HEK293 (cell line): ENCODE measurements at regions not wholly inside any gene's neighbourhood (a gene's known extent, or its start where the extent isn't known, plus 50 kb on each side); places are given as distances from the start of the nearest gene placed in this dataset.
"Not testable (repeated sequence)": the region's sequence is repeated elsewhere in the genome, so short reads cannot be mapped to it uniquely, and the experiment has no call there.

Source experiments
- CTCF ChIA-PET: fragments of 350-600 bp; formaldehyde crosslinking; extraction: SDS; loops from one replicate; lab custom pipeline; 2021; ENCODE audit warnings: antibody characterized with exemption; lab: Yijun Ruan, JAX
- POLR2A ChIA-PET: fragments of 300-600 bp; formaldehyde crosslinking; extraction: SDS; loops from one replicate; lab custom pipeline; 2020; ENCODE audit warnings: antibody characterized with exemption, inconsistent platforms; lab: Yijun Ruan, JAX
- H3K27ac ChIP-seq: fragments of 200-500 bp; sonication (Bioruptor generic); 2 replicates; pipeline ENCODE4 v1.5.1; 2014; ENCODE audit warnings: low read depth, low read length, control low read depth, inconsistent platforms; ENCODE audit errors: extremely low read depth
- H3K36me3 ChIP-seq, 2 experiments: fragments of 200-500 bp in 1 of 2; sonication (Bioruptor generic) in 1 of 2; 1 replicate in 1 of 2; 2 replicates in 1 of 2; pipeline ENCODE4 v1.5.1; 2014 to 2017; ENCODE audit warnings: inconsistent platforms in 2 of 2, low read length in 2 of 2; ENCODE audit not compliant: control insufficient read depth in 2 of 2, insufficient read depth in 1 of 2
- H3K4me1 ChIP-seq: fragments of 200-500 bp; sonication (Bioruptor generic); 2 replicates; pipeline ENCODE4 v1.5.1; 2014; ENCODE audit warnings: mild to moderate bottlenecking, low read length, inconsistent platforms; ENCODE audit not compliant: control insufficient read depth, insufficient read depth
- H3K4me3 ChIP-seq: 2 replicates; pipeline ENCODE4 v1.5.1; 2011; ENCODE audit warnings: low read depth, mild to moderate bottlenecking, control low read depth, low read length, moderate library complexity
- H3K9me3 ChIP-seq: fragments of 200-500 bp; sonication (Bioruptor generic); 2 replicates; pipeline ENCODE4 v1.5.1; 2014; ENCODE audit warnings: low read depth, low read length, inconsistent platforms; ENCODE audit not compliant: control insufficient read depth, insufficient read depth
- BCL11B ChIP-seq: fragments of 450-650 bp; formaldehyde crosslinking; IDR thresholded peaks from 2 replicates; pipeline ENCODE4 v1.5.1; 2016; ENCODE audit warnings: low read depth, missing biosample characterization, missing genetic modification characterization
- KLF10 ChIP-seq: fragments of 450-650 bp; IDR thresholded peaks from 2 replicates; pipeline ENCODE4 v1.5.1; 2018; ENCODE audit warnings: missing biosample characterization, mild to moderate bottlenecking, missing genetic modification characterization
- SCRT2 ChIP-seq: fragments of 450-650 bp; formaldehyde crosslinking; IDR thresholded peaks from 2 replicates; pipeline ENCODE4 v1.5.1; 2016; ENCODE audit warnings: missing biosample characterization, missing genetic modification characterization
- ZFP37 ChIP-seq: fragments of 450-650 bp; formaldehyde crosslinking; IDR thresholded peaks from 2 replicates; pipeline ENCODE4 v1.5.1; 2016; ENCODE audit warnings: missing biosample characterization, missing genetic modification characterization
- ZNF175 ChIP-seq: fragments of 450-650 bp; formaldehyde crosslinking; IDR thresholded peaks from 2 replicates; pipeline ENCODE4 v1.5.1; 2016; ENCODE audit warnings: missing biosample characterization, missing genetic modification characterization
- ZNF302 ChIP-seq: fragments of 450-650 bp; formaldehyde crosslinking; IDR thresholded peaks from 2 replicates; pipeline ENCODE4 v1.5.1; 2016; ENCODE audit warnings: missing biosample characterization, missing genetic modification characterization, low read depth
- ZNF335 ChIP-seq: fragments of 450-650 bp; formaldehyde crosslinking; conservative IDR thresholded peaks from 2 replicates; pipeline ENCODE4 v1.5.1; 2016; ENCODE audit warnings: missing biosample characterization, missing genetic modification characterization
- ZNF529 ChIP-seq: fragments of 450-650 bp; formaldehyde crosslinking; IDR thresholded peaks from 2 replicates; pipeline ENCODE4 v1.5.1; 2017; ENCODE audit warnings: missing genetic modification characterization, missing biosample characterization; ENCODE audit not compliant: insufficient replicate concordance
- ZNF555 ChIP-seq: fragments of 450-650 bp; formaldehyde crosslinking; conservative IDR thresholded peaks from 2 replicates; pipeline ENCODE4 v1.5.1; 2017; ENCODE audit warnings: missing biosample characterization, mild to moderate bottlenecking, missing genetic modification characterization, inconsistent platforms
- ZNF596 ChIP-seq: fragments of 450-650 bp; IDR thresholded peaks from 2 replicates; pipeline ENCODE4 v1.5.0; 2018; ENCODE audit warnings: missing biosample characterization, mild to moderate bottlenecking, missing genetic modification characterization, moderate library complexity
- ZNF707 ChIP-seq: fragments of 450-650 bp; formaldehyde crosslinking; IDR thresholded peaks from 2 replicates; pipeline ENCODE4 v1.5.1; 2016; ENCODE audit warnings: missing biosample characterization, missing genetic modification characterization
- ZNF76 ChIP-seq: fragments of 450-650 bp; formaldehyde crosslinking; IDR thresholded peaks from 2 replicates; pipeline ENCODE4; 2016; ENCODE audit warnings: low read depth, missing biosample characterization, missing genetic modification characterization, borderline replicate concordance
- ZNF785 ChIP-seq: fragments of 450-650 bp; formaldehyde crosslinking; IDR thresholded peaks from 2 replicates; pipeline ENCODE4 v1.5.1; 2016; ENCODE audit warnings: missing biosample characterization, missing genetic modification characterization
- ZNF843 ChIP-seq: fragments of 450-650 bp; formaldehyde crosslinking; IDR thresholded peaks from 2 replicates; pipeline ENCODE4 v1.5.1; 2016; ENCODE audit warnings: missing biosample characterization, missing genetic modification characterization
- TF ChIP-seq, protein P1 (sequence below): fragments of 450-650 bp; formaldehyde crosslinking; conservative IDR thresholded peaks from 2 replicates; pipeline ENCODE4 v1.5.1; 2016; ENCODE audit warnings: low read depth, missing biosample characterization, missing genetic modification characterization
- TF ChIP-seq, protein P2 (sequence below): fragments of 450-650 bp; formaldehyde crosslinking; IDR thresholded peaks from 2 replicates; pipeline ENCODE4 v1.5.1; 2017; ENCODE audit warnings: missing biosample characterization, missing genetic modification characterization
- TF ChIP-seq, protein P3 (sequence below): fragments of 450-650 bp; formaldehyde crosslinking; IDR thresholded peaks from 2 replicates; pipeline ENCODE4 v1.5.1; 2016; ENCODE audit warnings: missing biosample characterization, missing genetic modification characterization

DNA sequence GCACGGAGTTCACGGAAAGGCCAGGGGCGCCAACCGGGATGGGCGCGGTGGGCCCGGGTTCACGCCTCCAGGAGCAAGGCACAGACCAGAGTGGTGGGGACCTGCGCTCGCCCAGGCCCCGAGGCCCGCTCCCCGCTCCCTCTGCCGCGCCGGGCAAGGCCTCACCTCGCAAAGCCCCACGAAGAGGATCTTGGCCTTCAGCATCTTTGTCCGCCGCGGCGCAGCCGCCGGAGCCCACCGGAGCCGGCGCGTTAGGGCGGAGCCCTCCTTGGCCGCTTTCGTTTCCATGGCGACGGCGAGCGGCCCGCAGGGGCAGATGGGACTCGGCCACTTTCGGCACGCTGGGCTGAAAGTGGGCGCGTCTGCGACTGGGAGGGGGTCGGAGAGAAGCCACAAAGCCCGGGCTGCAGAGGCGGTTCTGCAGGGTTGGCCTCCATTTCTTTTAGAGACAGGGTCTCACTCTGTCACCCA is 944.4 kb upstream of the ZNF722 start (continued):
- TF ChIP-seq ZNF555 (no peak), ZNF596 (tag by site-specific recombination) (no peak), SCRT2 (tag by site-specific recombination) (no peak), ZNF529 (tag by site-specific recombination) (no peak)

DNA sequence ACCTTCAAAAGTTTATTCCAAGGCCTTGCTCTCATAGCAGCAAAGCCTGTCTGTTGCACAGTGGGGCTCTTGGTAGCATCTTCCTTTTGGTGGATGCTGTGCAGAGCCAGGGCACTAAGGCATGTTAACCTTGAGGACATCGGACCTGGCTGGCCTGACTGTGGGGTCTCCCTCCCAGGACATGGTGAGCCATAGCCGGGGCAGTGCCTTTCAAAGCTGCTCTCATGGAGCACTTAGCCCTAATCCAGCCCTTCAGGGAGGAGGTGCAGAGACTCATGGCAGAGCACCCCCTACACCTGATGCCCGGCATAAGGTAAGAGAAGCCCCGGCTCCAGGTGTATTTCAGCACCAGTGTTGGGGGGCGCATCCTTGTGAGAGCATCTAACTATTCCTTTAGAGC is 941.4 kb upstream of the ZNF722 start:
- CTCF ChIA-PET = no interaction called here
- POLR2A ChIA-PET = no interaction called here
- TF ChIP-seq, protein P1, sequence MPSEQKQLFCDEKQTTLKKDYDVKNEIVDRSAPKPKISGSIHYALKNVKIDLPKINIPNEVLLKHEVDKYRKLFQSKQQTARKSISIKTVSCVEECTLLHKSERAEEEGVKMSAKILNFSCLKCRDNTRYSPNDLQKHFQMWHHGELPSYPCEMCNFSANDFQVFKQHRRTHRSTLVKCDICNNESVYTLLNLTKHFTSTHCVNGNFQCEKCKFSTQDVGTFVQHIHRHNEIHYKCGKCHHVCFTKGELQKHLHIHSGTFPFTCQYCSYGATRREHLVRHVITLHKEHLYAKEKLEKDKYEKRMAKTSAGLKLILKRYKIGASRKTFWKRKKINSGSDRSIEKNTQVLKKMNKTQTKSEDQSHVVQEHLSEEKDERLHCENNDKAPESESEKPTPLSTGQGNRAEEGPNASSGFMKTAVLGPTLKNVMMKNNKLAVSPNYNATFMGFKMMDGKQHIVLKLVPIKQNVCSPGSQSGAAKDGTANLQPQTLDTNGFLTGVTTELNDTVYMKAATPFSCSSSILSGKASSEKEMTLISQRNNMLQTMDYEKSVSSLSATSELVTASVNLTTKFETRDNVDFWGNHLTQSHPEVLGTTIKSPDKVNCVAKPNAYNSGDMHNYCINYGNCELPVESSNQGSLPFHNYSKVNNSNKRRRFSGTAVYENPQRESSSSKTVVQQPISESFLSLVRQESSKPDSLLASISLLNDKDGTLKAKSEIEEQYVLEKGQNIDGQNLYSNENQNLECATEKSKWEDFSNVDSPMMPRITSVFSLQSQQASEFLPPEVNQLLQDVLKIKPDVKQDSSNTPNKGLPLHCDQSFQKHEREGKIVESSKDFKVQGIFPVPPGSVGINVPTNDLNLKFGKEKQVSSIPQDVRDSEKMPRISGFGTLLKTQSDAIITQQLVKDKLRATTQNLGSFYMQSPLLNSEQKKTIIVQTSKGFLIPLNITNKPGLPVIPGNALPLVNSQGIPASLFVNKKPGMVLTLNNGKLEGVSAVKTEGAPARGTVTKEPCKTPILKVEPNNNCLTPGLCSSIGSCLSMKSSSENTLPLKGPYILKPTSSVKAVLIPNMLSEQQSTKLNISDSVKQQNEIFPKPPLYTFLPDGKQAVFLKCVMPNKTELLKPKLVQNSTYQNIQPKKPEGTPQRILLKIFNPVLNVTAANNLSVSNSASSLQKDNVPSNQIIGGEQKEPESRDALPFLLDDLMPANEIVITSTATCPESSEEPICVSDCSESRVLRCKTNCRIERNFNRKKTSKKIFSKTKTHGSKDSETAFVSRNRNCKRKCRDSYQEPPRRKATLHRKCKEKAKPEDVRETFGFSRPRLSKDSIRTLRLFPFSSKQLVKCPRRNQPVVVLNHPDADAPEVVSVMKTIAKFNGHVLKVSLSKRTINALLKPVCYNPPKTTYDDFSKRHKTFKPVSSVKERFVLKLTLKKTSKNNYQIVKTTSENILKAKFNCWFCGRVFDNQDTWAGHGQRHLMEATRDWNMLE = no peak
- TF ChIP-seq ZNF76 (tag by site-specific recombination) = no peak
- TF ChIP-seq, protein P2, sequence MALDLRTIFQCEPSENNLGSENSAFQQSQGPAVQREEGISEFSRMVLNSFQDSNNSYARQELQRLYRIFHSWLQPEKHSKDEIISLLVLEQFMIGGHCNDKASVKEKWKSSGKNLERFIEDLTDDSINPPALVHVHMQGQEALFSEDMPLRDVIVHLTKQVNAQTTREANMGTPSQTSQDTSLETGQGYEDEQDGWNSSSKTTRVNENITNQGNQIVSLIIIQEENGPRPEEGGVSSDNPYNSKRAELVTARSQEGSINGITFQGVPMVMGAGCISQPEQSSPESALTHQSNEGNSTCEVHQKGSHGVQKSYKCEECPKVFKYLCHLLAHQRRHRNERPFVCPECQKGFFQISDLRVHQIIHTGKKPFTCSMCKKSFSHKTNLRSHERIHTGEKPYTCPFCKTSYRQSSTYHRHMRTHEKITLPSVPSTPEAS (tag by site-specific recombination) = no peak
- TF ChIP-seq, protein P3, sequence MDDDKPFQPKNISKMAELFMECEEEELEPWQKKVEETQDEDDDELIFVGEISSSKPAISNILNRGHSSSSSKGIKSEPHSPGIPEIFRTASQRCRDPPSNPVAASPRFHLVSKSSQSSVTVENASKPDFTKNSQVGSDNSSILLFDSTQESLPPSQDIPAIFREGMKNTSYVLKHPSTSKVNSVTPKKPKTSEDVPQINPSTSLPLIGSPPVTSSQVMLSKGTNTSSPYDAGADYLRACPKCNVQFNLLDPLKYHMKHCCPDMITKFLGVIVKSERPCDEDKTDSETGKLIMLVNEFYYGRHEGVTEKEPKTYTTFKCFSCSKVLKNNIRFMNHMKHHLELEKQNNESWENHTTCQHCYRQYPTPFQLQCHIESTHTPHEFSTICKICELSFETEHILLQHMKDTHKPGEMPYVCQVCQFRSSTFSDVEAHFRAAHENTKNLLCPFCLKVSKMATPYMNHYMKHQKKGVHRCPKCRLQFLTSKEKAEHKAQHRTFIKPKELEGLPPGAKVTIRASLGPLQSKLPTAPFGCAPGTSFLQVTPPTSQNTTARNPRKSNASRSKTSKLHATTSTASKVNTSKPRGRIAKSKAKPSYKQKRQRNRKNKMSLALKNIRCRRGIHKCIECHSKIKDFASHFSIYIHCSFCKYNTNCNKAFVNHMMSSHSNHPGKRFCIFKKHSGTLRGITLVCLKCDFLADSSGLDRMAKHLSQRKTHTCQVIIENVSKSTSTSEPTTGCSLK = no peak
- TF ChIP-seq ZFP37 (tag by site-specific recombination) = no peak
- no peak for TF ChIP-seq ZNF175 (tag by site-specific recombination)
- Histone ChIP-seq H3K4me3 (no peak overlapping the region), H3K27ac (no peak overlapping the region), H3K9me3 (no peaks in the 10 kb centered on the region), H3K4me1 (no peaks in the 10 kb centered on the region), H3K36me3 (no peaks in the 10 kb centered on the region)

DNA sequence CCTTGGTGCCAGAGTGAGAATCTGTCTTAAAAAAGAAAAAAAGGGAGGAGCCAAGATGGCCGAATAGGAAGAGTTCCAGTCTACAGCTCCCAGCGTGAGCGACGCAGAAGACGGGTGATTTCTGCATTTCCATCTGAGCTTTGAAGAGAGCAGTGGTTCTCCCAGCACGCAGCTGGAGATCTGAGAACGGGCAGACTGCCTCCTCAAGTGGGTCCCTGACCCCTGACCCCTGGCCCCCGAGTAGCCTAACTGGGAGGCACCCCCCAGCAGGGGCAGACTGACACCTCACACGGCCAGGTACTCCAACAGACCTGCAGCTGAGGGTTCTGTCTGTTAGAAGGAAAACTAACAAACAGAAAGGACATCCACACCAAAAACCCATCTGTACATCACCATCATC is 937.9 kb upstream of the ZNF722 start:
- POLR2A ChIA-PET, H3K4me1 ChIP-seq, H3K4me3 ChIP-seq, H3K9me3 ChIP-seq, CTCF ChIA-PET, H3K27ac ChIP-seq, H3K36me3 ChIP-seq: not testable (repeated sequence)

DNA sequence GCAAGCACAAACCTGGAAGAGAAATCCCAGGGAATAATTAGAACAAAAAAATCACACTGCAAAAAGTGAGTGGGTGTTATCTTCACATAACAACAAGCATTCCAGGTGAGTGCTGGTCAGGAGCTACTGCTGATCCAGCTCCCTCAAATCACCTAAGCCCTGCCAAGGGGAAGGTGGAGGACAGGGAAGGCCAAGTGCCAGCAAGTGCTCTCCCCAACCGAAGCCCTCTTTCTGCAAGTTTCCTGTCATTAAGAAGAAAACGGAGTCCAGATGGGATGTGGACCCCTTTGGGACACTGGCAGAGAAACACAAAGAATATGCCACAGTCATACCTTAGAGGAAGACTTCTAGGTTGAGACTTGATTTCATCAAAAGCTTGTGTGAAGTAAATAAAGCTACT is 933.0 kb upstream of the ZNF722 start:
- no peak overlapping the region for H3K27ac ChIP-seq
- H3K36me3 ChIP-seq = no peaks in the 10 kb centered on the region
- H3K4me3 ChIP-seq = no peak overlapping the region
- ChIA-PET CTCF (no interaction called here), POLR2A (no interaction called here)
- no peaks in the 10 kb centered on the region for H3K4me1 ChIP-seq
- H3K9me3 ChIP-seq = no peaks in the 10 kb centered on the region
- TF ChIP-seq ZNF707 (no peak), KLF10 (no peak), ZNF843 (tag by site-specific recombination) (no peak), BCL11B (tag by site-specific recombination) (no peak), ZNF785 (tag by site-specific recombination) (no peak), ZNF302 (tag by site-specific recombination) (no peak), SCRT2 (tag by site-specific recombination) (no peak), ZNF335 (tag by site-specific recombination) (no peak)
- TF ChIP-seq, protein P1 = no peak
